ENCODE measurements at regions not wholly inside any gene's neighbourhood (a gene's known extent, or its start where the extent isn't known, plus 50 kb on each side); places are given as distances from the start of the nearest gene placed in this dataset.
A peak's percentile ranks its signal among the peaks of the same experiment; 100 is the strongest.
"Not testable (repeated sequence)": the region's sequence is repeated elsewhere in the genome, so short reads cannot be mapped to it uniquely, and the experiment has no call there.

DNA sequence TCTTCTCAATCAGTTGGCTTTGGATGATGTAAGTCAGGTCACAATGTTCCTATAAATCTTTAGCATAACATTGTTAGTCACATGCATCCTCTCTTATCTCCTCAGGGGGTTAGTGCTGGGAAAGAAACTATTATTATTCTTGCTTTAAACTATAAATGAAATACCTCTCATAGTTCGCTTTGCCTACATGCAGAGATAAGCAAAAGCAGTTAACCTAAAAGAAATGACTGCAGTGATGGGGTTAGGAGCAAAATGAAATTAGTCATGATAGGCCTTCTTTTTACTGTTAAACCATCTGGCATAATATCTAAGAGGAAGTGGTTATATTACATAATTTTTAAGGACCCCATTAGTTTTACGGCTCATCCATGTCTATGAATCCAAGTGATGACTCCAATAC, 91.7 kb upstream of the IGSF10 start:
- peak; percentile 48 for DNase-seq

- DNase-seq: no peak
These were observed 89.8 kb upstream of the IGSF10 start for GRCh38 chr3:151550642-151551041.

DNA sequence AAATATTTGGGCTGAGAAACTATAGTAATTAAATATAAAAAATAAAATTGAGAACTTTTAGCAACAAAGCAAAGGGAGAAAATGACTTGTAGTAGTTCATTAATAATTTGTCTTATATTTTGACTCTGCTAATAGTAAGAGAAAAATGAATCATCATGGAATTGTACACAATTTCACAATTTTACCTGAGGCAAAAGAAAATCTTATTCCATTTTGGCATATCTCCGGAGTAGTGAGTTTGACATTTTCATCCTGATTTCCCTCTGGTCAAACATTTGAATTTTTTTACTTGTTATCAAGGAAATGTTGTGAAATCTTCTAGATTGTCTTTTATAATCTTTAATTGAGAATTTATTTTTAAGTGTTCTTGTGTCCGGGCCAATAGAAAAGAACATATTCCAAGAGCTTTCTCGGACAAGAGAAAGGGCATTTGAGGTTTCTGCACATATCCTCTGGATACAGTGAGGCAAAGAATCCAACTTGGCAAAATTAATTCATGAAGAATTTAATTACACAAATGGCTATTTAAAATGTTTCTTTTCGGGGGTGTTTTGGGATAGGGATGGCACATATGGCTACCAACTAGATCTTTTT, 89.3 kb upstream of the IGSF10 start:
- DNase-seq: no peak

GRCh38 chr3:151548195-151548594, 87.3 kb upstream of the IGSF10 start:
- DNase-seq: no peak

- peak; percentile 7 for DNase-seq
These were observed 83.3 kb upstream of the IGSF10 start for GRCh38 chr3:151544164-151544548.

- peak; percentile 44 for DNase-seq
These were observed 80.3 kb upstream of the IGSF10 start for GRCh38 chr3:151541178-151541577.

DNA sequence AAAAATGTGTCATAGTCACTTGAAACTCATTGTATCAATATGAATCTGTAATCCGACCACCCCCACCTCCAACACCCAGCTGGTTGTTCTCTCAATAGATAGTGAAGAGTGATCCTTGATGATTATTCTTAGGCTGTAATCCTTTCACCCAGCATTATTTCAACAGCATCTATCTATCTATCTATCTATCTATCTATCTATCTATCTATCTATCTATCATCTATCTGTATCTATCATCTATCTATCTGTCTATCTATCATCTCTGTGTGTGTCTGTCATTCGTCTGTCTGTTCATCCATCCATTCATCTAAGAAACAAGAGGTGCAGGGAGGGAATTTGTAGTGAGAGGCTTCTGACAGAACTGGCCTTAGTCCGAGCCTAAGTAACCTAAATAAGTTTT, 78.7 kb upstream of the IGSF10 start:
- DNase-seq: no peak

- DNase-seq: peak; percentile 54
These were observed 77.9 kb upstream of the IGSF10 start for GRCh38 chr3:151538456-151539393.

GRCh38 chr3:151537726-151538125, 76.9 kb upstream of the IGSF10 start:
- peak; percentile 68 for DNase-seq

GRCh38 chr3:151526757-151527156, 65.9 kb upstream of the IGSF10 start:
- no peak for DNase-seq

- DNase-seq: no peak
These were observed 59.2 kb upstream of the IGSF10 start for GRCh38 chr3:151520105-151520504.

DNA sequence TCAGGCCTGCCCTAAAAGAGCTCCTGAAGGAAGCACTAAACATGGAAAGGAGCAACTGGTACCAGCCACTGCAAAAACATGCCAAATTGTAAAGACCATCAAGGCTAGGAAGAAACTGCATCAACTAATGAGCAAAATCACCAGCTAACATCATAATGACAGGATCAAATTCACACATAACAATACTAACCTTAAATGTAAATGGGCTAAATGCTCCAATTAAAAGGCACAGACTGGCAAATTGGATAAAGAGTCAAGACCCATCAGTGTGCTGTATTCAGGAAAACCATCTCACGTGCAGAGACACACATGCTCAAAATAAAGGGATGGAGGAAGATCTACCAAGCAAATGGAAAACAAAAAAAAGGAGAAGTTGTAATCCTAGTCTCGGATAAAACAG, 50.6 kb upstream of the IGSF10 start:
- not testable (repeated sequence) for DNase-seq
